ENCODE measurements at regions not wholly inside any gene's neighbourhood (a gene's known extent, or its start where the extent isn't known, plus 50 kb on each side); places are given as distances from the start of the nearest gene placed in this dataset.

DNA sequence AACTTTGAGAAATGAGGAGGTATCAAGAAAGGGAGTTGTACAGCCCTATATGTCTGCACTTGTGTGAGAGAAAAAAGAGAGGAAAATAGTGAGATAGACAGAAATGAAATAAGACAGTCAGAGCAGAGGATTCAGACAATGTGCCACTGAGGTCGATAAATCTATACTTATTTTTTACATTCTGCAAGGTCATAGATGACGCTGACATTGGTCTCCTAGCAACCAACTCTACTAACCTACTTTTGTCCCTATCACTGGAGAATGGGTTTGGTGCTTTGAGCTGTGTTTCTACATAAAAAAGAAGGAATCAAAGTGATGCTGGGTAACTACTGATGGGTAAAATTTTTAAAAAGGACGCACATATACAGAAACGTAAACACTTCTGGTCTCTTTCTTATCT lies 573.3 kb upstream of the RORB start:
- TF ChIP-seq POLR2A (IDR thresholded peaks at IDR 0.05; ENCODE audit: low read depth, low read length) (no peak), CEBPB (IDR thresholded peaks at IDR 0.05; ENCODE audit: low read depth, low read length) (no peak), RAD21 (IDR thresholded peaks at IDR 0.05; ENCODE audit: low read length) (no peak)

All from IMR-90 (cell line).